ENCODE measurements at regions not wholly inside any gene's neighbourhood (a gene's known extent, or its start where the extent isn't known, plus 50 kb on each side); places are given as distances from the start of the nearest gene placed in this dataset.

GRCh38 chr3:166422556-166422955, 585.3 kb upstream of the BCHE start:
- TF ChIP-seq MAX (IDR thresholded peaks at IDR 0.05) = no peak
- no peak for TF ChIP-seq MYC (IDR thresholded peaks at IDR 0.05; ENCODE audit: borderline replicate concordance, low read length)
- TF ChIP-seq HMGXB4 (CRISPR knock-in tag; IDR thresholded peaks at IDR 0.05; ENCODE audit: borderline replicate concordance) = no peak
- TF ChIP-seq HDAC2 (IDR thresholded peaks at IDR 0.05) = no peak
- no peak for TF ChIP-seq CTCF (IDR thresholded peaks at IDR 0.05)
- no peak for TF ChIP-seq CHD2 (IDR thresholded peaks at IDR 0.05; ENCODE audit: low read length, partially characterized antibody)
- no peak for TF ChIP-seq POLR2A (IDR thresholded peaks at IDR 0.05; ENCODE audit: low read length)
- TF ChIP-seq RCOR1 (IDR thresholded peaks at IDR 0.05; ENCODE audit: low read depth, low read length) = no peak
- TF ChIP-seq MAFK (IDR thresholded peaks at IDR 0.05; ENCODE audit: partially characterized antibody) = no peak
- no peak for TF ChIP-seq NFE2L2 (conservative IDR thresholded peaks at IDR 0.05; ENCODE audit: low read length)
- no peak for TF ChIP-seq RFX5 (IDR thresholded peaks at IDR 0.05)
- no peak for TF ChIP-seq EHMT2 (IDR thresholded peaks at IDR 0.05; ENCODE audit: low read depth)
- TF ChIP-seq REST (IDR thresholded peaks at IDR 0.05) = no peak
